ENCODE measurements at regions not wholly inside any gene's neighbourhood (a gene's known extent, or its start where the extent isn't known, plus 50 kb on each side); places are given as distances from the start of the nearest gene placed in this dataset.

GRCh38 chr5:130908186-130908585 is 256.9 kb downstream of the HINT1 start:
- in situ Hi-C loops (cut with MboI): no loop called here

More at GRCh38 chr5:130908186-130908585, 256.9 kb downstream of the HINT1 start:
- H3K4me1 ChIP-seq (ENCODE audit: control insufficient read depth, insufficient read depth, low read length): no peaks in the 10 kb centered on the region
- SMC1A ChIA-PET (ENCODE audit: uncharacterized antibody, unreplicated experiment): no interaction called here
- no peaks in the 10 kb centered on the region for H3K9me3 ChIP-seq (replicated peaks; ENCODE audit: control insufficient read depth, insufficient read depth, low read length)
- FAIRE-seq (no peak), DNase-seq (ENCODE audit: low read depth, low spot score) (no peak), ATAC-seq (no peak)
- no peak overlapping the region for H3K27ac ChIP-seq (ENCODE audit: control insufficient read depth, insufficient read depth)
- POLR2A ChIA-PET: no interaction called here
- TF ChIP-seq CUX1 (IDR thresholded peaks at IDR 0.05; ENCODE audit: insufficient replicate concordance, low read depth, low read length) (no peak), ZNF217 (IDR thresholded peaks at IDR 0.05) (no peak), MTA2 (IDR thresholded peaks at IDR 0.05; ENCODE audit: low read depth) (no peak), POLR2AphosphoS5 (IDR thresholded peaks at IDR 0.05; ENCODE audit: low read length) (no peak), EGR1 (IDR thresholded peaks at IDR 0.05; ENCODE audit: borderline replicate concordance in 1 of 2, low read depth in 2 of 2, low read length in 2 of 2) (no peak), ATF2 (IDR thresholded peaks at IDR 0.05; ENCODE audit: low read length) (no peak), EP300 (IDR thresholded peaks at IDR 0.05; ENCODE audit: borderline replicate concordance in 1 of 2, control insufficient read depth in 1 of 2, low read depth in 2 of 2, low read length in 2 of 2) (no peak), LARP7 (IDR thresholded peaks at IDR 0.05) (no peak), NFYA (IDR thresholded peaks at IDR 0.05; ENCODE audit: borderline replicate concordance, low read depth, low read length) (no peak)
- no peaks in the 10 kb centered on the region for H3K79me2 ChIP-seq (ENCODE audit: control insufficient read depth, insufficient read depth, low read length)
- intact Hi-C loops (cut with micrococcal nuclease; ENCODE audit: unreplicated experiment): no loop called here
- no peak overlapping the region for H3K4me2 ChIP-seq (ENCODE audit: control insufficient read depth, insufficient read depth)
- no peaks in the 10 kb centered on the region for H3K36me3 ChIP-seq (ENCODE audit: control insufficient read depth in 2 of 2, insufficient read depth in 2 of 2, low read length in 1 of 2)
- CTCF ChIA-PET: no interaction called here
- H3K27me3 ChIP-seq (replicated peaks in 1 of 2; ENCODE audit: control insufficient read depth in 2 of 2, insufficient read depth in 2 of 2, low read length in 1 of 2): no peaks in the 10 kb centered on the region
- BruUV-seq (replicated peaks): no TSS peak
- WGBS (ENCODE audit: insufficient coverage, insufficient replicate concordance, low lambda C conversion rate, missing lambda C conversion rate): 33% methylated on average over 3 of the region's 3 CpGs
- no peak overlapping the region for H3K4me3 ChIP-seq
- H3K9ac ChIP-seq (ENCODE audit: control insufficient read depth, insufficient read depth, low read length): no peak overlapping the region
- RAD21 ChIA-PET (ENCODE audit: unreplicated experiment): no interaction called here
- no peaks in the 10 kb centered on the region for H4K20me1 ChIP-seq (ENCODE audit: control insufficient read depth, insufficient read depth)
- no peak overlapping the region for H2AFZ ChIP-seq (ENCODE audit: control insufficient read depth, low read depth, low read length)
